GM23248 (cell line): ENCODE measurements at regions not wholly inside any gene's neighbourhood (a gene's known extent, or its start where the extent isn't known, plus 50 kb on each side); places are given as distances from the start of the nearest gene placed in this dataset.

Source experiments
- EZH2 ChIP-seq: fragments of 200-600 bp; sonication (generic); IDR thresholded peaks from 2 replicates; pipeline ENCODE4 v1.6.1; 2018; ENCODE audit warnings: antibody characterized with exemption, mild to moderate bottlenecking; ENCODE audit not compliant: insufficient read depth, poor library complexity, severe bottlenecking
- EZH2phosphoT487 ChIP-seq: fragments of 200-600 bp; sonication (generic); IDR thresholded peaks from 2 replicates; pipeline ENCODE4 v1.6.1; 2018; ENCODE audit warnings: antibody characterized with exemption, moderate library complexity, mild to moderate bottlenecking, low read depth; ENCODE audit not compliant: insufficient read depth

- no peak for TF ChIP-seq EZH2
- no peak for TF ChIP-seq EZH2phosphoT487
These were observed 321.0 kb downstream of the ALG10 start for GRCh38 chr12:34343345-34343744.
